Activated CD4-positive, alpha-beta T cell treated with anti-CD3 and anti-CD28 coated beads, Interleukin-2, Interleukin-6, amounts not matched to agents 100 ng/mL and 50 ng/mL, durations not matched to agents 16 hours and 8 hours (primary cell): ENCODE measurements at regions not wholly inside any gene's neighbourhood (a gene's known extent, or its start where the extent isn't known, plus 50 kb on each side); places are given as distances from the start of the nearest gene placed in this dataset.
A peak's percentile ranks its signal among the peaks of the same experiment; 100 is the strongest.

Experiments used
- DNase-seq: peaks from one replicate; pipeline ENCODE4 v3.0.0-alpha.2; 2020

- no peak for DNase-seq
These were observed 175.6 kb upstream of the BMPER start for GRCh38 chr7:33729726-33730125.

- DNase-seq, result no peak
These were observed 174.4 kb upstream of the BMPER start for GRCh38 chr7:33730958-33731357.

- DNase-seq, result no peak
These were observed 173.4 kb upstream of the BMPER start for GRCh38 chr7:33731912-33732311.

- DNase-seq, result no peak
These were observed 172.9 kb upstream of the BMPER start for GRCh38 chr7:33732462-33732861.

GRCh38 chr7:33733870-33734650 is 171.3 kb upstream of the BMPER start:
- DNase-seq, result no peak

- DNase-seq, result no peak
These were observed 169.9 kb upstream of the BMPER start for GRCh38 chr7:33735403-33735802.

- DNase-seq, result no peak
These were observed 168.7 kb upstream of the BMPER start for GRCh38 chr7:33736521-33737221.

GRCh38 chr7:33738260-33738935 is 166.9 kb upstream of the BMPER start:
- DNase-seq, result no peak

- no peak for DNase-seq
These were observed 166.1 kb upstream of the BMPER start for GRCh38 chr7:33739286-33739685.

GRCh38 chr7:33742521-33742920 is 162.8 kb upstream of the BMPER start:
- DNase-seq, result no peak

- no peak for DNase-seq
These were observed 162.2 kb upstream of the BMPER start for GRCh38 chr7:33742999-33743587.

GRCh38 chr7:33743594-33743993 is 161.7 kb upstream of the BMPER start:
- DNase-seq, result no peak

- peak; percentile 29 for DNase-seq
These were observed 160.9 kb upstream of the BMPER start for GRCh38 chr7:33744293-33745075.

GRCh38 chr7:33745934-33746333 is 159.4 kb upstream of the BMPER start:
- DNase-seq, result no peak

GRCh38 chr7:33748793-33749192 is 156.5 kb upstream of the BMPER start:
- no peak for DNase-seq

- no peak for DNase-seq
These were observed 155.2 kb upstream of the BMPER start for GRCh38 chr7:33750177-33750576.

- no peak for DNase-seq
These were observed 153.9 kb upstream of the BMPER start for GRCh38 chr7:33751443-33751842.

GRCh38 chr7:33753881-33754525 is 151.3 kb upstream of the BMPER start:
- no peak for DNase-seq

- DNase-seq, result no peak
These were observed 150.1 kb upstream of the BMPER start for GRCh38 chr7:33754933-33755928.

- DNase-seq, result no peak
These were observed 148.3 kb upstream of the BMPER start for GRCh38 chr7:33757050-33757449.
